ENCODE measurements at regions not wholly inside any gene's neighbourhood (a gene's known extent, or its start where the extent isn't known, plus 50 kb on each side); places are given as distances from the start of the nearest gene placed in this dataset.

- TF ChIP-seq GATA3 (IDR thresholded peaks at IDR 0.05; ENCODE audit: borderline replicate concordance), result no peak
- TF ChIP-seq ZC3H11A (IDR thresholded peaks at IDR 0.05), result no peak
- TF ChIP-seq JUN (IDR thresholded peaks at IDR 0.05), result no peak
- TF ChIP-seq RARB (CRISPR knock-in tag; IDR thresholded peaks at IDR 0.05), result no peak
- TF ChIP-seq, protein P1, sequence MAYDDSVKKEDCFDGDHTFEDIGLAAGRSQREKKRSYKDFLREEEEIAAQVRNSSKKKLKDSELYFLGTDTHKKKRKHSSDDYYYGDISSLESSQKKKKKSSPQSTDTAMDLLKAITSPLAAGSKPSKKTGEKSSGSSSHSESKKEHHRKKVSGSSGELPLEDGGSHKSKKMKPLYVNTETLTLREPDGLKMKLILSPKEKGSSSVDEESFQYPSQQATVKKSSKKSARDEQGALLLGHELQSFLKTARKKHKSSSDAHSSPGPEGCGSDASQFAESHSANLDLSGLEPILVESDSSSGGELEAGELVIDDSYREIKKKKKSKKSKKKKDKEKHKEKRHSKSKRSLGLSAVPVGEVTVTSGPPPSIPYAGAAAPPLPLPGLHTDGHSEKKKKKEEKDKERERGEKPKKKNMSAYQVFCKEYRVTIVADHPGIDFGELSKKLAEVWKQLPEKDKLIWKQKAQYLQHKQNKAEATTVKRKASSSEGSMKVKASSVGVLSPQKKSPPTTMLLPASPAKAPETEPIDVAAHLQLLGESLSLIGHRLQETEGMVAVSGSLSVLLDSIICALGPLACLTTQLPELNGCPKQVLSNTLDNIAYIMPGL (CRISPR knock-in tag; IDR thresholded peaks at IDR 0.05; ENCODE audit: borderline replicate concordance), result no peak
- no peak for TF ChIP-seq FOSB (CRISPR knock-in tag; IDR thresholded peaks at IDR 0.05)
Observed at GRCh38 chr20:51159981-51160380, 137.1 kb upstream of the KCNG1 start (continued).

GRCh38 chr20:51159303-51159702 is 136.4 kb upstream of the KCNG1 start:
- TF ChIP-seq KDM1A (IDR thresholded peaks at IDR 0.05; ENCODE audit: low read depth) (no peak), PHF8 (IDR thresholded peaks at IDR 0.05; ENCODE audit: borderline replicate concordance, low read depth) (no peak), MAFK (IDR thresholded peaks at IDR 0.05; ENCODE audit: partially characterized antibody) (no peak), CEBPB (IDR thresholded peaks at IDR 0.05) (no peak), RFX5 (IDR thresholded peaks at IDR 0.05) (no peak), CHD4 (IDR thresholded peaks at IDR 0.05; ENCODE audit: borderline replicate concordance) (no peak), RCOR1 (IDR thresholded peaks at IDR 0.05; ENCODE audit: low read depth, low read length) (no peak)
- CTCF ChIA-PET, result interaction anchor here (0.7 kb wide), 1 partner anchor 12 kb away, joined by 4 read pairs; no protein-coding TSS in a partner anchor
- 23% methylated on average over 8 of the region's 8 CpGs for WGBS (ENCODE audit: missing lambda C conversion rate)
- Histone ChIP-seq H3K27ac (no peak overlapping the region), H3K9me3 (no peaks in the 10 kb centered on the region), H3K4me2 (no peak overlapping the region), H3K4me1 (no peaks in the 10 kb centered on the region), H3K4me3 (no peak overlapping the region)
- no peak for ATAC-seq
- POLR2A ChIA-PET, result no interaction called here
- no peak for FAIRE-seq
- no peak for DNase-seq (ENCODE audit: low read depth in 1 of 2, low spot score in 1 of 2)

DNA sequence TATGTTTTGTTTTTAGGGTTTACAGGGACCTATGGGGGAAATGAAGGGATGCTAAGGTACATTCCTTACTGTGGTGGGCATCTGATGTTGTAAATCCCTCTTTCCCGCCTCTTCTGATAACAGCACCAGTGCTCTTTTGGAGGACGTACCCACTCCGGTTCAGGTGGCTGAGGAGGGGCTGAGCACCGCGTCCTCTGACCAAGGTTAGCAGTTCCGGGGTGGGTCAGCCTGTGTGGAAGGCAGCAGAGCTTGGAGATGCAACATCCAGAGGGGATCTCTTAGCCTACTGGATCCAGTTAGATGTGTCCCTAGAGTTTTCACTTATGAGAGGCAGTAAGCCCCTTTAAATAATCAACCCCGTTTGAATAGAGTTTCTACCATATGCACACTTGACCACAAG is 135.3 kb upstream of the KCNG1 start:
- Histone ChIP-seq H3K9me3 (0 out of 3 replicates have a peak, but pooled peaks cover 3% of the 10 kb centered on the region), H3K4me3 (no peak overlapping the region), H3K27ac (no peak overlapping the region), H3K4me1 (no peaks in the 10 kb centered on the region), H3K4me2 (no peak overlapping the region)
- DNase-seq (ENCODE audit: low read depth in 1 of 2, low spot score in 1 of 2) (no peak), ATAC-seq (no peak), FAIRE-seq (no peak)
- CTCF ChIA-PET, result no interaction called here
- 53% methylated on average over 7 of the region's 7 CpGs for WGBS (ENCODE audit: missing lambda C conversion rate)
- TF ChIP-seq SMC3 (IDR thresholded peaks at IDR 0.05) (no peak), POLR2AphosphoS2 (conservative IDR thresholded peaks at IDR 0.05; ENCODE audit: low read length) (no peak), MAZ (IDR thresholded peaks at IDR 0.05; ENCODE audit: borderline replicate concordance, low read depth, low read length) (no peak), ZC3H11A (IDR thresholded peaks at IDR 0.05) (no peak), CBX2 (IDR thresholded peaks at IDR 0.05; ENCODE audit: borderline replicate concordance, low read depth) (no peak), PHF8 (IDR thresholded peaks at IDR 0.05; ENCODE audit: borderline replicate concordance, low read depth) (no peak), FOSB (CRISPR knock-in tag; IDR thresholded peaks at IDR 0.05) (no peak), TP53 (CRISPR knock-in tag; IDR thresholded peaks at IDR 0.05) (no peak), ZFP36 (IDR thresholded peaks at IDR 0.05; ENCODE audit: borderline replicate concordance, partially characterized antibody) (no peak), ZNF302 (CRISPR knock-in tag; IDR thresholded peaks at IDR 0.05) (no peak), ATOH8 (CRISPR knock-in tag; IDR thresholded peaks at IDR 0.05; ENCODE audit: low read depth) (no peak), FOXS1 (CRISPR knock-in tag; IDR thresholded peaks at IDR 0.05) (no peak), KDM5A (IDR thresholded peaks at IDR 0.05) (no peak), HOXA7 (CRISPR knock-in tag; IDR thresholded peaks at IDR 0.05) (no peak), HOXB13 (CRISPR knock-in tag; IDR thresholded peaks at IDR 0.05; ENCODE audit: low read depth) (no peak), SREBF2 (IDR thresholded peaks at IDR 0.05) (no peak), RAD21 (conservative IDR thresholded peaks at IDR 0.05 in 1 of 2, IDR thresholded peaks at IDR 0.05 in 1 of 2) (no peak), NR3C1 (IDR thresholded peaks at IDR 0.05) (no peak), ZSCAN20 (CRISPR knock-in tag; IDR thresholded peaks at IDR 0.05) (no peak), HOXB5 (CRISPR knock-in tag; IDR thresholded peaks at IDR 0.05) (no peak)
- POLR2A ChIA-PET, result no interaction called here
